Smooth muscle cell (in vitro differentiated cells): ENCODE measurements at regions not wholly inside any gene's neighbourhood (a gene's known extent, or its start where the extent isn't known, plus 50 kb on each side); places are given as distances from the start of the nearest gene placed in this dataset.

Experiments used
- DNase-seq: peaks from one replicate; lab custom pipeline; 2025; ENCODE audit not compliant: unreplicated experiment; lab: John Stamatoyannopoulos, UW
- H2AFZ ChIP-seq: fragments of 200-600 bp; sonication (generic); 2 replicates; pipeline ENCODE4 v1.6.0; 2016; ENCODE audit warnings: antibody characterized with exemption, low read depth, mild to moderate bottlenecking
- H3F3A ChIP-seq: fragments of 200-600 bp; sonication (generic); 2 replicates; pipeline ENCODE4 v1.6.0; 2017; ENCODE audit warnings: antibody characterized with exemption, low read depth
- H3K27ac ChIP-seq: fragments of 200-600 bp; sonication (generic); 2 replicates; pipeline ENCODE4 v1.5.1; 2016; ENCODE audit warnings: low read depth, mild to moderate bottlenecking
- H3K27me3 ChIP-seq: fragments of 200-600 bp; sonication (generic); 2 replicates; pipeline ENCODE4 v1.6.1; 2016; ENCODE audit warnings: low read depth, mild to moderate bottlenecking
- H3K36me3 ChIP-seq: fragments of 200-600 bp; sonication (generic); 2 replicates; pipeline ENCODE4 v1.5.1; 2016; ENCODE audit warnings: low read depth
- H3K4me1 ChIP-seq: fragments of 200-600 bp; sonication (generic); 2 replicates; pipeline ENCODE4 v1.5.1; 2016; ENCODE audit warnings: low read depth
- H3K4me2 ChIP-seq: fragments of 200-600 bp; sonication (generic); 2 replicates; pipeline ENCODE4 v1.6.0; 2016; ENCODE audit warnings: mild to moderate bottlenecking
- H3K4me3 ChIP-seq: fragments of 200-600 bp; sonication (generic); 2 replicates; pipeline ENCODE4 v1.5.1; 2016; ENCODE audit warnings: mild to moderate bottlenecking
- H3K79me2 ChIP-seq: fragments of 200-600 bp; sonication (generic); 2 replicates; pipeline ENCODE4 v1.6.0; 2016; ENCODE audit warnings: low read depth, mild to moderate bottlenecking
- H3K9ac ChIP-seq: fragments of 200-600 bp; sonication (generic); 2 replicates; pipeline ENCODE4 v1.6.0; 2016; ENCODE audit warnings: low read depth
- H3K9me3 ChIP-seq: fragments of 200-600 bp; sonication (generic); replicated peaks from 2 replicates; pipeline ENCODE4 v1.5.1; 2016; ENCODE audit warnings: low read depth
- H4K20me1 ChIP-seq: fragments of 200-600 bp; sonication (generic); 2 replicates; pipeline ENCODE4 v1.6.0; 2016; ENCODE audit warnings: low read depth
- WGBS: methylation state at CpG from one replicate; pipeline ENCODE4 v1.1.7; 2016; ENCODE audit warnings: low lambda C conversion rate; 5-methylcytosine and 5-hydroxymethylcytosine counted together
- TF ChIP-seq, protein P1 (sequence below): fragments of 200-600 bp; sonication (generic); IDR thresholded peaks from 2 replicates; pipeline ENCODE4 v1.5.1; 2017; ENCODE audit warnings: borderline replicate concordance, mild to moderate bottlenecking, antibody characterized with exemption; ENCODE audit not compliant: insufficient read depth, poor library complexity, severe bottlenecking

DNA sequence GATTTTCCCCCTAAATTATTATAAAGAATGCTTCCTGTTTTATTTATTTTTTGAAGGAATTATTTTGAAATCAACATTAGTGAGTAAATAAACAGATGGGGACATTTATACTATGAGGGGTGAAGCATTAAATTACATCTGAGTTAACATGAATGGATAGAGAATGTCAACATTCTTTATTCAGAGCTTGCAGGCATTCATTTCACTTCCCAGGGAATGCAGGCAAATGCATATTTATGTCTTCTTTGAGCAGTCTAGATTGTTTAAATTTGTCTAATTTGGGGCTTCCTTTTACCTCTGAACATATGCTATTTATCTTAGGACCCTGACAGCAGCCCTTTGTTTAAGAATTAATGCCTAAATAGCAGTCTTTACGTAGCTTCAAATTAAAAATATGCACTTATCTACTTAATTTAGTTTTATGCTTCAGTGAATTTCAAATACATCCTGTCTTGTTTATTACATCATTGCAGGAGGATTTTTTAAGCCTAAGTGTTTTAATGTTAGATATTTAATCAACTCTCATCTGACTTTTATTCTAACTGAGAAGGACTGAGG lies 630.5 kb upstream of the LMCD1 start:
- H2AFZ ChIP-seq: no peak overlapping the region
- no peaks in the 10 kb centered on the region for H4K20me1 ChIP-seq
- no peaks in the 10 kb centered on the region for H3K27me3 ChIP-seq
- no peak overlapping the region for H3K4me3 ChIP-seq
- H3K36me3 ChIP-seq: no peaks in the 10 kb centered on the region
- no peaks in the 10 kb centered on the region for H3K4me1 ChIP-seq
- TF ChIP-seq, protein P1, sequence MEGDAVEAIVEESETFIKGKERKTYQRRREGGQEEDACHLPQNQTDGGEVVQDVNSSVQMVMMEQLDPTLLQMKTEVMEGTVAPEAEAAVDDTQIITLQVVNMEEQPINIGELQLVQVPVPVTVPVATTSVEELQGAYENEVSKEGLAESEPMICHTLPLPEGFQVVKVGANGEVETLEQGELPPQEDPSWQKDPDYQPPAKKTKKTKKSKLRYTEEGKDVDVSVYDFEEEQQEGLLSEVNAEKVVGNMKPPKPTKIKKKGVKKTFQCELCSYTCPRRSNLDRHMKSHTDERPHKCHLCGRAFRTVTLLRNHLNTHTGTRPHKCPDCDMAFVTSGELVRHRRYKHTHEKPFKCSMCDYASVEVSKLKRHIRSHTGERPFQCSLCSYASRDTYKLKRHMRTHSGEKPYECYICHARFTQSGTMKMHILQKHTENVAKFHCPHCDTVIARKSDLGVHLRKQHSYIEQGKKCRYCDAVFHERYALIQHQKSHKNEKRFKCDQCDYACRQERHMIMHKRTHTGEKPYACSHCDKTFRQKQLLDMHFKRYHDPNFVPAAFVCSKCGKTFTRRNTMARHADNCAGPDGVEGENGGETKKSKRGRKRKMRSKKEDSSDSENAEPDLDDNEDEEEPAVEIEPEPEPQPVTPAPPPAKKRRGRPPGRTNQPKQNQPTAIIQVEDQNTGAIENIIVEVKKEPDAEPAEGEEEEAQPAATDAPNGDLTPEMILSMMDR: no peak
- H3K9ac ChIP-seq: no peak overlapping the region
- H3K4me2 ChIP-seq: no peak overlapping the region
- DNase-seq: no peak
- H3K79me2 ChIP-seq: no peaks in the 10 kb centered on the region
- WGBS: 53% methylated on average over 1 of the region's 1 CpG
- no peaks in the 10 kb centered on the region for H3F3A ChIP-seq
- no peaks in the 10 kb centered on the region for H3K9me3 ChIP-seq
- no peak overlapping the region for H3K27ac ChIP-seq

DNA sequence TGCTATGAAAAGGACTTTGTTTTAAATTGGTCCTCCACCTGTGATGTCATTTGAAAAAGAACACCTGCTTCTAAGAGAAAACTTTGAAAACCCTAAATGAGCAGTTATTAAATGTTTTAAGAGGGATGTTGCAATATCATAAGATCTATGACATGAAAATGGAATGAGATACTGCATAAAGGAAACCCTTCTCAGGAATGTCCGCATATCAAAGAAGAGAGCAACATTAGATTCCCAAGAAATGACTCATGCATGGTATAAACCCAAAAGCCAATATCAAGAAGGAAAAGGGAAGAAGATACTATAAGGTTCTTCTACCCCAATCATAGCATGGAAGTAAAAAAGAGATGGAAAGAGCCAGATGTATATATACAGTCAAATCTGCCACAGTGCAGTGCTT lies 627.5 kb upstream of the LMCD1 start:
- Histone ChIP-seq H4K20me1 (no peaks in the 10 kb centered on the region), H3K9me3 (no peaks in the 10 kb centered on the region), H2AFZ (no peak overlapping the region), H3K27me3 (no peaks in the 10 kb centered on the region), H3K79me2 (no peaks in the 10 kb centered on the region), H3K4me3 (no peak overlapping the region), H3K27ac (no peak overlapping the region), H3K4me2 (no peak overlapping the region), H3K36me3 (no peaks in the 10 kb centered on the region), H3F3A (no peaks in the 10 kb centered on the region), H3K4me1 (no peaks in the 10 kb centered on the region), H3K9ac (no peak overlapping the region)
- 96% methylated on average over 1 of the region's 1 CpG for WGBS
- DNase-seq: no peak
- TF ChIP-seq, protein P1: no peak

DNA sequence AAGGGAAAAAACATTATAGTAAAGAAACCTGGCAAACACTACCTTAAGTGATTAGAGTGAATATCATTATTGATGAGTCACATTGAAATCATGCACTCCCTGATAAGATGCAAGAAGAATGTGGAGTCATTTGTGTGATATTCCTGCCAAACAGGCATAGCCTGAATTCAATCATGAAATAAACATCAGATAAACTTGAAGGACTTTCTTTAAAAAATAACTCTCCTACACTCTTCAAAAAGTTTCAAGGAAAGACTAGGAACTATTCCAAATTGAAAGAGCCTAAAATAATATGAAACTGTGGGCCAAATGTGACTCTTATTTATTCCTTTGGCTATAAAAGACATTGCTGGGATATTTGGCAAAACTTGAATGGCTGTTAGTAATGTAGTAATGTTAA lies 625.7 kb upstream of the LMCD1 start:
- Histone ChIP-seq H3K4me2 (no peak overlapping the region), H3K4me3 (no peak overlapping the region), H3F3A (no peaks in the 10 kb centered on the region), H3K9me3 (no peaks in the 10 kb centered on the region), H4K20me1 (no peaks in the 10 kb centered on the region), H3K27me3 (no peaks in the 10 kb centered on the region), H3K36me3 (no peaks in the 10 kb centered on the region), H3K4me1 (no peaks in the 10 kb centered on the region), H3K27ac (no peak overlapping the region), H2AFZ (no peak overlapping the region), H3K9ac (no peak overlapping the region), H3K79me2 (no peaks in the 10 kb centered on the region)
- TF ChIP-seq, protein P1: no peak
- DNase-seq: no peak

DNA sequence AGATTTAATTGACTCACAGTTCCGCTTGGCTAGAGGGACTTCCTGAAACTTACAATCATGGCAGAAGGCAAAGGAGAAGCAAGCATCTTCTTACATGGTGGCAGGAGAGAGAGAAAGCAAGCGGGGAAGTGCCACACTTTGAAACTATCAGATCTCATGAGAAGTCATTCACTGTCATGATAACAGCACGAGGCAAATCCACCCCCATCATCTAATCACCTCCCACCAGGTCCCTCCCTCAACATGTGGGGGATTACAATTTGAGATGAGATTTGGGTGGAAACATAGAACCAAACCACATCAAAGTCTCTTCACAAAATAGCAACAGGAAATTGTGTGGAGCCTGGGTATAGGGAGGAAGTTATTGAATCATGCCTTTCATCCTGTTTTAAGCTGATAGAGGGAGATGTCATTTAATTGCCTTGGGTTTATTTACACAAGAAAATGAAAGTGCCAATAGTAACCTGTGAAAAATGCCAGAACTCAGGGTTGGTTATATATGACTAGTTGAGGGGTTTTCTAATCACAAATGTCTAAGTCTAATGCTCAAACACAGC lies 624.8 kb upstream of the LMCD1 start:
- H3K9me3 ChIP-seq: no peaks in the 10 kb centered on the region
- no peak overlapping the region for H2AFZ ChIP-seq
- 43% methylated on average over 3 of the region's 3 CpGs for WGBS
- no peaks in the 10 kb centered on the region for H3K36me3 ChIP-seq
- DNase-seq: no peak
- H3K4me1 ChIP-seq: no peaks in the 10 kb centered on the region
- TF ChIP-seq, protein P1: no peak
- H3K79me2 ChIP-seq: no peaks in the 10 kb centered on the region
- no peak overlapping the region for H3K4me3 ChIP-seq
- H3K9ac ChIP-seq: no peak overlapping the region
- no peaks in the 10 kb centered on the region for H3F3A ChIP-seq
- H3K27me3 ChIP-seq: no peaks in the 10 kb centered on the region
- no peak overlapping the region for H3K4me2 ChIP-seq
- no peaks in the 10 kb centered on the region for H4K20me1 ChIP-seq
- no peak overlapping the region for H3K27ac ChIP-seq
